Spleen (tissue), 7 donors: ENCODE measurements at regions not wholly inside any gene's neighbourhood (a gene's known extent, or its start where the extent isn't known, plus 50 kb on each side); places are given as distances from the start of the nearest gene placed in this dataset.

ENCODE experiments used
- CTCF ChIP-seq, 11 experiments: fragments of 200-600 bp in 7 of 11; fragments of 450-650 bp in 4 of 11; sonication (generic) in 4 of 11; IDR thresholded peaks in 8 of 11; conservative IDR thresholded peaks in 3 of 11; 1 replicate in 7 of 11; 2 replicates in 4 of 11; pipeline versions ENCODE4 v1.4.0 to v1.8.0; 2016 to 2021; ENCODE audit warnings: antibody characterized with exemption in 11 of 11, inconsistent platforms in 4 of 11, mild to moderate bottlenecking in 1 of 11
- POLR2A ChIP-seq, 3 donors: fragments of 450-650 bp; IDR thresholded peaks; one replicate each; pipeline ENCODE4 v1.5.1; 2017; ENCODE audit warnings: antibody characterized with exemption in 3 of 3, mild to moderate bottlenecking in 1 of 3
- donor health status: DM: no; HTN: no; CAD: no; lungs with moderate emphysema.
- donor health status: DM: no; HTN: no; CAD: no.
- donor health status: DM: no; HTN: no; CAD: no.

- TF ChIP-seq CTCF (IDR thresholded peaks at IDR 0.05 in 8 of 11, conservative IDR thresholded peaks at IDR 0.05 in 3 of 11) (no peak), POLR2A (IDR thresholded peaks at IDR 0.05) (no peak)
Measured at GRCh38 chr13:90906554-90906953, 440.9 kb upstream of the MIR17HG start.
